ENCODE measurements at regions not wholly inside any gene's neighbourhood (a gene's known extent, or its start where the extent isn't known, plus 50 kb on each side); places are given as distances from the start of the nearest gene placed in this dataset.

DNA sequence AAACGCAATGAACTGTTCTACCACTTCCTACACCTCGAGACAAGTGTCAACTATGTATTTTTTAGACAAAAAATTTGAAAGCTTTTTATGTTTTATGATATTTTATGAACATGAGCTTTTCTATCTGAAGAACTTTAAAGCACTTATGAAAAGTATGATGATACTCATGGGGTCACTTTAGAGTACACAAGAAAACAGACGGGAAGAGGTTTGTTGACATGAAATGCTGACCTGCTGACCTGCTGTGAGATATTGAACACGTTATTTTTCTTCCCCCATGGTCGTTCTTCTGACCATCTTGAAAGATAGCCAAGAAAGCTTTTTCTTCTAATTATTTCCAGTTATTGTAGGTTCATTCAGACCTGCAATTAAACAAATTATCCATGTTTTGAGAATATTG, 63.1 kb downstream of the PLEKHG1 start:
- TF ChIP-seq, protein P1, sequence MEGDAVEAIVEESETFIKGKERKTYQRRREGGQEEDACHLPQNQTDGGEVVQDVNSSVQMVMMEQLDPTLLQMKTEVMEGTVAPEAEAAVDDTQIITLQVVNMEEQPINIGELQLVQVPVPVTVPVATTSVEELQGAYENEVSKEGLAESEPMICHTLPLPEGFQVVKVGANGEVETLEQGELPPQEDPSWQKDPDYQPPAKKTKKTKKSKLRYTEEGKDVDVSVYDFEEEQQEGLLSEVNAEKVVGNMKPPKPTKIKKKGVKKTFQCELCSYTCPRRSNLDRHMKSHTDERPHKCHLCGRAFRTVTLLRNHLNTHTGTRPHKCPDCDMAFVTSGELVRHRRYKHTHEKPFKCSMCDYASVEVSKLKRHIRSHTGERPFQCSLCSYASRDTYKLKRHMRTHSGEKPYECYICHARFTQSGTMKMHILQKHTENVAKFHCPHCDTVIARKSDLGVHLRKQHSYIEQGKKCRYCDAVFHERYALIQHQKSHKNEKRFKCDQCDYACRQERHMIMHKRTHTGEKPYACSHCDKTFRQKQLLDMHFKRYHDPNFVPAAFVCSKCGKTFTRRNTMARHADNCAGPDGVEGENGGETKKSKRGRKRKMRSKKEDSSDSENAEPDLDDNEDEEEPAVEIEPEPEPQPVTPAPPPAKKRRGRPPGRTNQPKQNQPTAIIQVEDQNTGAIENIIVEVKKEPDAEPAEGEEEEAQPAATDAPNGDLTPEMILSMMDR (IDR thresholded peaks at IDR 0.05) = no peak
- no peak for TF ChIP-seq POLR2A (IDR thresholded peaks at IDR 0.05)
